A549 (cell line): ENCODE measurements at regions not wholly inside any gene's neighbourhood (a gene's known extent, or its start where the extent isn't known, plus 50 kb on each side); places are given as distances from the start of the nearest gene placed in this dataset.

Experiments used
- ATAC-seq, 2 experiments: fragments of 200-7000 bp in 1 of 2; fragments of >200 bp in 1 of 2; cut with Nextera tagmentation in 1 of 2; cut with Tn5 transposase in 1 of 2; 3 replicates each; pipeline versions ENCODE4 v1.8.0 to v1.9.1; 2018 to 2020; ENCODE audit warnings: mild to moderate bottlenecking in 1 of 2, moderate library complexity in 1 of 2
- CTCF ChIA-PET: fragments of 300-600 bp; sonication (Branson Sonifier 250); formaldehyde crosslinking; extraction: SDS; loops from one replicate; lab custom pipeline; 2021; ENCODE audit warnings: antibody characterized with exemption, inconsistent platforms; lab: Yijun Ruan, JAX
- POLR2A ChIA-PET: fragments of 350-600 bp; formaldehyde crosslinking; extraction: SDS; loops from one replicate; lab custom pipeline; 2021; ENCODE audit warnings: antibody characterized with exemption, inconsistent platforms; lab: Yijun Ruan, JAX
- DNase-seq, 2 experiments: peaks; one replicate each; pipeline versions ENCODE4 v3.0.0 to v3.0.0-alpha.2; 2011 to 2016; ENCODE audit warnings: low read depth in 1 of 2, low spot score in 1 of 2
- FAIRE-seq: peaks from 2 replicates; lab custom pipeline; 2011; peaks lifted over from hg19 to GRCh38; lab: Jason Lieb, UNC
- H3K27ac ChIP-seq, 2 experiments: fragments of >200 bp; sonication (Bioruptor Twin); formaldehyde crosslinking; 3 replicates each; pipeline ENCODE4 v1.5.1; 2016 to 2017
- H3K4me1 ChIP-seq: fragments of >200 bp; sonication (Bioruptor Twin); formaldehyde crosslinking; 3 replicates; pipeline ENCODE4 v1.6.1; 2016
- H3K4me2 ChIP-seq: fragments of >200 bp; sonication (Bioruptor Twin); formaldehyde crosslinking; 3 replicates; pipeline ENCODE4 v1.6.1; 2016
- H3K4me3 ChIP-seq: fragments of >200 bp; sonication (Bioruptor Twin); formaldehyde crosslinking; 3 replicates; pipeline ENCODE4 v1.5.1; 2016
- H3K9me3 ChIP-seq: fragments of >200 bp; sonication (Bioruptor Twin); formaldehyde crosslinking; 3 replicates; pipeline ENCODE4 v1.6.1; 2016
- CEBPB ChIP-seq, 2 experiments: fragments of >200 bp in 1 of 2; sonication (Bioruptor Twin) in 1 of 2; formaldehyde crosslinking in 1 of 2; IDR thresholded peaks; 2 replicates each; pipeline ENCODE4 v1.6.1; 2012 to 2016
- CHD2 ChIP-seq: fragments of 150-350 bp; IDR thresholded peaks from 2 replicates; pipeline ENCODE4 v1.6.1; 2014; ENCODE audit warnings: low read length; ENCODE audit not compliant: partially characterized antibody
- EHMT2 ChIP-seq: fragments of 200-600 bp; sonication (generic); IDR thresholded peaks from 2 replicates; pipeline ENCODE4 v1.6.1; 2016; ENCODE audit warnings: antibody characterized with exemption, low read depth, mild to moderate bottlenecking, moderate library complexity
- FOSL2 ChIP-seq, 2 experiments: fragments of 450-650 bp in 1 of 2; fragments of >200 bp in 1 of 2; sonication (Bioruptor Twin) in 1 of 2; formaldehyde crosslinking; IDR thresholded peaks; 2 replicates each; pipeline versions ENCODE4 v1.5.0 to v1.6.1; 2016 to 2020; ENCODE audit warnings: mild to moderate bottlenecking in 1 of 2, moderate library complexity in 1 of 2
- GATA3 ChIP-seq: IDR thresholded peaks from 2 replicates; pipeline ENCODE4 v1.6.1; 2012; ENCODE audit warnings: borderline replicate concordance
- HEYL ChIP-seq: fragments of 250-450 bp; sonication (Bioruptor Pico); IDR thresholded peaks from 2 replicates; pipeline ENCODE4 v1.8.0; 2021; ENCODE audit warnings: mild to moderate bottlenecking, moderate library complexity
- HOXB13 ChIP-seq: fragments of 250-450 bp; sonication (Bioruptor Pico); IDR thresholded peaks from 2 replicates; pipeline ENCODE4 v1.5.0; 2020; ENCODE audit warnings: low read depth, mild to moderate bottlenecking, moderate library complexity
- HOXB5 ChIP-seq: fragments of 250-450 bp; sonication (Bioruptor Pico); IDR thresholded peaks from 2 replicates; pipeline ENCODE4 v1.5.0; 2020; ENCODE audit warnings: mild to moderate bottlenecking, moderate library complexity
- JUNB ChIP-seq: fragments of >200 bp; sonication (Bioruptor Twin); formaldehyde crosslinking; IDR thresholded peaks from 2 replicates; pipeline ENCODE4 v1.6.1; 2016
- KDM1A ChIP-seq: fragments of 200-600 bp; sonication (generic); IDR thresholded peaks from 2 replicates; pipeline ENCODE4 v1.6.1; 2016; ENCODE audit warnings: low read depth, mild to moderate bottlenecking
- MAFK ChIP-seq: fragments of 450-650 bp; IDR thresholded peaks from 2 replicates; pipeline ENCODE4 v1.6.1; 2014; ENCODE audit not compliant: partially characterized antibody
- MYC ChIP-seq: IDR thresholded peaks from 2 replicates; pipeline ENCODE4 v1.6.1; 2012; ENCODE audit warnings: mild to moderate bottlenecking, inconsistent platforms, low read length, improper control_type of control experiment, borderline replicate concordance
- PHF8 ChIP-seq: fragments of 200-600 bp; sonication (generic); IDR thresholded peaks from 2 replicates; pipeline ENCODE4 v1.6.1; 2016; ENCODE audit warnings: low read depth, mild to moderate bottlenecking, antibody characterized with exemption, moderate library complexity, borderline replicate concordance
- POLR2A ChIP-seq: IDR thresholded peaks from 2 replicates; pipeline ENCODE4 v1.6.1; 2012; ENCODE audit warnings: mild to moderate bottlenecking, low read length
- RCOR1 ChIP-seq: fragments of 150-350 bp; IDR thresholded peaks from 2 replicates; pipeline ENCODE4 v1.6.1; 2014; ENCODE audit warnings: antibody characterized with exemption, low read length, low read depth
- RFX5 ChIP-seq: fragments of 450-650 bp; IDR thresholded peaks from 2 replicates; pipeline ENCODE4 v1.7.1; 2014; ENCODE audit warnings: antibody characterized with exemption, mild to moderate bottlenecking, moderate library complexity
- RNF2 ChIP-seq: fragments of 200-600 bp; sonication (generic); IDR thresholded peaks from 2 replicates; pipeline ENCODE4 v1.6.1; 2016; ENCODE audit warnings: low read depth, mild to moderate bottlenecking, antibody characterized with exemption, moderate library complexity, borderline replicate concordance
- SMC3 ChIP-seq: fragments of >200 bp; sonication (Bioruptor Twin); formaldehyde crosslinking; IDR thresholded peaks from 3 replicates; pipeline ENCODE4 v1.6.1; 2018; ENCODE audit warnings: inconsistent platforms
- ZC3H11A ChIP-seq: fragments of 450-650 bp; IDR thresholded peaks from 2 replicates; pipeline ENCODE4 v1.6.1; 2014; ENCODE audit warnings: antibody characterized with exemption, mild to moderate bottlenecking
- ZFP36 ChIP-seq: fragments of 450-650 bp; IDR thresholded peaks from 2 replicates; pipeline ENCODE4 v1.6.1; 2014; ENCODE audit warnings: borderline replicate concordance; ENCODE audit not compliant: partially characterized antibody
- ZNF302 ChIP-seq: fragments of 250-450 bp; sonication (Bioruptor Pico); IDR thresholded peaks from 2 replicates; pipeline ENCODE4 v1.9.0; 2021; ENCODE audit warnings: inconsistent platforms, mild to moderate bottlenecking, moderate library complexity
- WGBS: methylation state at CpG from one replicate; pipeline ENCODE4 v1.1.6; 2017; ENCODE audit errors: missing lambda C conversion rate; 5-methylcytosine and 5-hydroxymethylcytosine counted together
- TF ChIP-seq, protein P1 (sequence below): fragments of >200 bp; sonication (Bioruptor Twin); formaldehyde crosslinking; IDR thresholded peaks from 3 replicates; pipeline ENCODE4 v1.6.1; 2016
- TF ChIP-seq, protein P2 (sequence below): fragments of 250-450 bp; sonication (Bioruptor Pico); IDR thresholded peaks from 2 replicates; pipeline ENCODE4 v1.5.0; 2020; ENCODE audit warnings: low read depth, mild to moderate bottlenecking, moderate library complexity

DNA sequence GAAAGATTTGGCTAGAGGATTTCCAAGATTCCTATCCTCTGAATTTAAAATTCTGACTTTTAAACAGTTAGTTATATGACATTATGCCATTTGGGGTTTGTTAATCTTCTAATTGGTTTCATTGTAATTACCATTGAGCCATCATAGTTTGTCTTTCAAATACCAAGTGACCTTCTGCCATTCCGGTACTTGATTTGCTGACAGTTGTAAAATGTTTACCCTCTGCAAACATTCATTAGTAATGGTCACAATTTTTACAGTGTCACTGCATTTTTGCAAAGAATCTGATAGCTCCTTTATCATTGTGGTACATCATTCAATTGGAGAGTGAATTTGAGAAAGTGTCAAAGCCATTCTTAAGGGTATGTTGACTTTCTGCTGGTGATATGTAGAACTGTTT, 645.0 kb upstream of the TBL1XR1 start:
- Histone ChIP-seq H3K9me3 (no peaks in the 10 kb centered on the region), H3K4me2 (no peak overlapping the region), H3K4me1 (no peaks in the 10 kb centered on the region), H3K27ac (no peak overlapping the region), H3K4me3 (no peak overlapping the region)
- DNase-seq: no peak
- no peak for FAIRE-seq
- ChIA-PET CTCF (no interaction called here), POLR2A (no interaction called here)
- no peak for TF ChIP-seq EHMT2
- TF ChIP-seq HEYL (CRISPR knock-in tag): no peak
- TF ChIP-seq KDM1A: no peak
- TF ChIP-seq HOXB13 (CRISPR knock-in tag): no peak
- no peak for TF ChIP-seq CHD2
- TF ChIP-seq RNF2: no peak
- TF ChIP-seq RCOR1: no peak
- TF ChIP-seq, protein P1, sequence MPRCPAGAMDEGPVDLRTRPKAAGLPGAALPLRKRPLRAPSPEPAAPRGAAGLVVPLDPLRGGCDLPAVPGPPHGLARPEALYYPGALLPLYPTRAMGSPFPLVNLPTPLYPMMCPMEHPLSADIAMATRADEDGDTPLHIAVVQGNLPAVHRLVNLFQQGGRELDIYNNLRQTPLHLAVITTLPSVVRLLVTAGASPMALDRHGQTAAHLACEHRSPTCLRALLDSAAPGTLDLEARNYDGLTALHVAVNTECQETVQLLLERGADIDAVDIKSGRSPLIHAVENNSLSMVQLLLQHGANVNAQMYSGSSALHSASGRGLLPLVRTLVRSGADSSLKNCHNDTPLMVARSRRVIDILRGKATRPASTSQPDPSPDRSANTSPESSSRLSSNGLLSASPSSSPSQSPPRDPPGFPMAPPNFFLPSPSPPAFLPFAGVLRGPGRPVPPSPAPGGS: no peak
- TF ChIP-seq PHF8: no peak
- TF ChIP-seq SMC3: no peak
- no peak for TF ChIP-seq ZFP36
- TF ChIP-seq MYC: no peak
- ATAC-seq: no peak
- WGBS: 93% methylated on average over 1 of the region's 1 CpG

DNA sequence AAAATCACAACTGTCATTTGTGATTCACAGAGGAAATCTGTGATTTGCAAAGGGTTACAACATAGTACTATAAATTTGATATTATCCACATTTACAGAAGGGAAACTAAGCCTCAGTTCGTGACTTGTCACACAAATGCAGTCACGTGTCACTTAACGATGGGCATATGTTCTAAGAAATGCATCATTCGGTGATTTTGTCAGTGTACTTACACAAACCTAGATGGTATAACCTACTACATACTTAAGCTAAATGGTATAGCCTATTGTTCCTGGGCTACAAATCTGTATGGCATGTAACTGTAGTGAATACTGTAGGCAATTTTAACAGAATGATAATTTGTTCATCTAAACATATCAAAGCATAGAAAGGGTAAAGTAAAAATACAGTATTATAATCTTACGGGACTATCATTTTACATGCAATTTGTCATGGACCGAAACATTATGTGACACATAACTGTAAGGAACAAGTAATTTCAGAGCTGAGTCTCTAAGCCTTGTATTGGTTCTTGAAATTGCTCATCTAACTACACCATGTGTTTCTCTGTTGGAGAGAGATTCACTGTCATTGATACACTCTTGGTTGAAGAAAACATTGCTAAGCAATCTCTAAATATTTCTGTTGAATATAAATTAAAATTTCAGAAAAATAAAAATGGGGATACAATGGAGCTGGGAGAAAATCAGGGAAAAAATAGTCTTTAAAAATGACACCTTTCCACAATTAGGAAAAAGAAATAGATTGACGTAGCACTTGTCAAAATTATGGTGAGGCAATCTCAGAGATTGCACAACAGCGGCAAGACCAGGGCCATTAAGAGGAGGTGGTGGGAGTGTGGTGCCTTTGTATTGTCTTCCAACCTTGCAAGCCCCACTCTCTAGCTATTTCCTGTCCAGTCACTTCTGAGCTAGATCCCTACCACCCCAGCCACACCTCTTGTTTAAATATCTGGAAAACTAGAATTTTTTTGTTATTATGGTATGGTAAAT, 645.8 kb upstream of the TBL1XR1 start:
- 0 out of 4 replicates have a peak, but pooled peaks of 1 of the 2 experiments have one; percentile 32 for TF ChIP-seq CEBPB (IDR thresholded peaks at IDR 0.05)
- TF ChIP-seq RFX5: no peak
- no peak for TF ChIP-seq ZNF302
- TF ChIP-seq POLR2A: no peak
- TF ChIP-seq HOXB13 (CRISPR knock-in tag): no peak
- TF ChIP-seq, protein P2, sequence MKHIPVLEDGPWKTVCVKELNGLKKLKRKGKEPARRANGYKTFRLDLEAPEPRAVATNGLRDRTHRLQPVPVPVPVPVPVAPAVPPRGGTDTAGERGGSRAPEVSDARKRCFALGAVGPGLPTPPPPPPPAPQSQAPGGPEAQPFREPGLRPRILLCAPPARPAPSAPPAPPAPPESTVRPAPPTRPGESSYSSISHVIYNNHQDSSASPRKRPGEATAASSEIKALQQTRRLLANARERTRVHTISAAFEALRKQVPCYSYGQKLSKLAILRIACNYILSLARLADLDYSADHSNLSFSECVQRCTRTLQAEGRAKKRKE (CRISPR knock-in tag): no peak
- no peak for TF ChIP-seq RCOR1
- FAIRE-seq (no peak), ATAC-seq (no peak), DNase-seq (no peak)
- Histone ChIP-seq H3K4me2 (no peak overlapping the region), H3K9me3 (no peaks in the 10 kb centered on the region), H3K27ac (no peak overlapping the region), H3K4me1 (peaks cover 2% of the 10 kb centered on the region; the same call in 2 of the 3 replicates), H3K4me3 (no peak overlapping the region)
- POLR2A ChIA-PET: no interaction called here
- WGBS: 88% methylated on average over 8 of the region's 8 CpGs
- CTCF ChIA-PET: no interaction called here

DNA sequence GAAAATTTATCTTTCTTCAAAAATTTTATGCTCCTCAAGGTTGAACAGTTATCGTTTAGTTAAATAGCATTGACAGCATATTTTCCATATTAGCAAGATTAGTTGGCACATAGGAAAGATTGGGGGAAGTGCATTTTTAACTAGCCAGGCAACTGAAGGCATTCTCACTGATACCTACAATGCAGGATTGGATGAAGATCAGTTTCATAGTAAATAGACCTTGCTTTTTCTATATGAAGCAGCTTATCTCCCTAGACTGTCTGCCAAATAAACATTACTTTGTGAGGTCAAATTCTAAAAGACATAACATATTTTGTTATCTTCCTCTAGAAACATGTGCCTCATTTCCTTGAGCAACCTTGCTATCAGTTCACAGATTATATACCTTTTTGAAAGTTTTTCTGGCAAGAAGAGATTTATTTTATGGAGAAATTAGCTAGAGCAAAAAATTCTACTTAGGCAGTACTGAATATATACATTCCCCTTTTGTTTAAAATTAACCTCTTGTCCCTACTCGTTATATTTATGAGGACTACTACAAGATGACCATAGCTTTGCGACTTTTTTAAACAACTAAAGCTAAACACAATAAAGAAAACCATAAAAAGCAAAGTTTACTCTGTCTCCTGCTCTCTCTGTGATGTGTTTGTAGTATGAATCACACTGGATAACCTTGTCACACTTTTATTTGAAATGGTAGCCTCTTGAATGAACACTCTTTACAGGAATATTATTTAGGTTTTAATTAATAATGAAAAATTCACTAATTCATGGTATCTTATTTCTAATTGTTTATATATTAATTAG, 654.9 kb upstream of the TBL1XR1 start:
- Histone ChIP-seq H3K9me3 (no peaks in the 10 kb centered on the region), H3K4me3 (no peak overlapping the region), H3K4me2 (peak overlapping the region; percentile 61), H3K4me1 (peaks cover 27% of the 10 kb centered on the region), H3K27ac (peak overlapping the region; percentile 50 to 51; a peak in 4 of 6 replicates)
- ATAC-seq (peak in 1 of 2 experiments; percentile 72; a peak in 3 of 6 replicates), FAIRE-seq (no peak), DNase-seq (peak in 1 of 2 experiments; percentile 11)
- CTCF ChIA-PET: no interaction called here
- POLR2A ChIA-PET: no interaction called here
- TF ChIP-seq SMC3 (0 out of 3 replicates have a peak, but pooled peaks have one; percentile 3), JUNB (0 out of 2 replicates have a peak, but pooled peaks have one; percentile 13), HOXB5 (CRISPR knock-in tag) (no peak), MYC (no peak), MAFK (peak; percentile 21), ZC3H11A (no peak), GATA3 (0 out of 2 replicates have a peak, but pooled peaks have one; percentile 16), FOSL2 (IDR thresholded peaks at IDR 0.05) (0 out of 2 replicates have a peak, but pooled peaks have one; percentile 30), FOSL2 (CRISPR knock-in tag; IDR thresholded peaks at IDR 0.05) (peak; percentile 19; the same call in 1 of the 2 replicates)
- WGBS: 2% methylated on average over 3 of the region's 3 CpGs
